ENCODE measurements at regions not wholly inside any gene's neighbourhood (a gene's known extent, or its start where the extent isn't known, plus 50 kb on each side); places are given as distances from the start of the nearest gene placed in this dataset.

- Histone ChIP-seq H3K9me3 (ENCODE audit: low read depth, low read length, poor library complexity, severe bottlenecking) (no peaks in the 10 kb centered on the region), H3K4me3 (ENCODE audit: low read depth, low read length, poor library complexity, severe bottlenecking) (no peak overlapping the region), H3K27me3 (replicated peaks; ENCODE audit: insufficient read depth, low read depth, low read length, poor library complexity) (no peaks in the 10 kb centered on the region), H3K36me3 (ENCODE audit: insufficient read depth, low read length, poor library complexity, severe bottlenecking) (no peaks in the 10 kb centered on the region), H3K4me1 (ENCODE audit: insufficient read depth, low read length, poor library complexity, severe bottlenecking) (no peaks in the 10 kb centered on the region), H3K27ac (ENCODE audit: low read depth, low read length, poor library complexity, severe bottlenecking) (no peak overlapping the region)
- intact Hi-C loops (cut with micrococcal nuclease; ENCODE audit: unreplicated experiment), result no loop called here
- DNase-seq (ENCODE audit: low spot score), result no peak
- ChIA-PET POLR2A (ENCODE audit: low non-redundant PET) (no interaction called here), CTCF (no interaction called here)
- BruUV-seq (replicated peaks), result no TSS peak
- no peak for TF ChIP-seq EZH2 (IDR thresholded peaks at IDR 0.05; ENCODE audit: borderline replicate concordance, low read depth, low read length, poor library complexity, severe bottlenecking)
- no peak for TF ChIP-seq CTCF (conservative IDR thresholded peaks at IDR 0.05; ENCODE audit: low read depth, low read length)
Observed at GRCh38 chr17:72258711-72259110, 137.9 kb downstream of the SOX9 start.

- no TSS peak for BruUV-seq (replicated peaks)
- intact Hi-C loops (cut with micrococcal nuclease; ENCODE audit: unreplicated experiment), result no loop called here
- TF ChIP-seq CTCF (conservative IDR thresholded peaks at IDR 0.05; ENCODE audit: low read depth, low read length), result no peak
- no peak for TF ChIP-seq EZH2 (IDR thresholded peaks at IDR 0.05; ENCODE audit: borderline replicate concordance, low read depth, low read length, poor library complexity, severe bottlenecking)
- H3K4me1 ChIP-seq (ENCODE audit: insufficient read depth, low read length, poor library complexity, severe bottlenecking), result no peaks in the 10 kb centered on the region
- H3K36me3 ChIP-seq (ENCODE audit: insufficient read depth, low read length, poor library complexity, severe bottlenecking), result no peaks in the 10 kb centered on the region
- H3K4me3 ChIP-seq (ENCODE audit: low read depth, low read length, poor library complexity, severe bottlenecking), result no peak overlapping the region
- H3K9me3 ChIP-seq (ENCODE audit: low read depth, low read length, poor library complexity, severe bottlenecking), result no peaks in the 10 kb centered on the region
- H3K27ac ChIP-seq (ENCODE audit: low read depth, low read length, poor library complexity, severe bottlenecking), result no peak overlapping the region
- no peak for DNase-seq (ENCODE audit: low spot score)
- CTCF ChIA-PET, result no interaction called here
- POLR2A ChIA-PET (ENCODE audit: low non-redundant PET), result no interaction called here
- H3K27me3 ChIP-seq (replicated peaks; ENCODE audit: insufficient read depth, low read depth, low read length, poor library complexity), result no peaks in the 10 kb centered on the region
Observed at GRCh38 chr17:72259922-72260321, 139.1 kb downstream of the SOX9 start.

- Histone ChIP-seq H3K4me3 (ENCODE audit: low read depth, low read length, poor library complexity, severe bottlenecking) (no peak overlapping the region), H3K4me1 (ENCODE audit: insufficient read depth, low read length, poor library complexity, severe bottlenecking) (no peaks in the 10 kb centered on the region), H3K36me3 (ENCODE audit: insufficient read depth, low read length, poor library complexity, severe bottlenecking) (no peaks in the 10 kb centered on the region), H3K27ac (ENCODE audit: low read depth, low read length, poor library complexity, severe bottlenecking) (no peak overlapping the region), H3K27me3 (replicated peaks; ENCODE audit: insufficient read depth, low read depth, low read length, poor library complexity) (no peaks in the 10 kb centered on the region), H3K9me3 (ENCODE audit: low read depth, low read length, poor library complexity, severe bottlenecking) (no peaks in the 10 kb centered on the region)
- intact Hi-C loops (cut with micrococcal nuclease; ENCODE audit: unreplicated experiment), result no loop called here
- no TSS peak for BruUV-seq (replicated peaks)
- TF ChIP-seq CTCF (conservative IDR thresholded peaks at IDR 0.05; ENCODE audit: low read depth, low read length) (no peak), EZH2 (IDR thresholded peaks at IDR 0.05; ENCODE audit: borderline replicate concordance, low read depth, low read length, poor library complexity, severe bottlenecking) (no peak)
- POLR2A ChIA-PET (ENCODE audit: low non-redundant PET), result no interaction called here
- CTCF ChIA-PET, result no interaction called here
- DNase-seq (ENCODE audit: low spot score), result no peak
Observed at GRCh38 chr17:72262766-72263165, 141.9 kb downstream of the SOX9 start.

Measured in A673 (cell line).